Uterus (tissue), 2 donors: ENCODE measurements at regions not wholly inside any gene's neighbourhood (a gene's known extent, or its start where the extent isn't known, plus 50 kb on each side); places are given as distances from the start of the nearest gene placed in this dataset.

Source experiments
- POLR2A ChIP-seq, 2 donors: fragments of 450-650 bp; IDR thresholded peaks; one replicate each; pipeline ENCODE4 v1.6.1; 2016; ENCODE audit warnings: antibody characterized with exemption in 2 of 2, mild to moderate bottlenecking in 1 of 2, moderate library complexity in 1 of 2
- TF ChIP-seq, protein P1 (sequence below), 4 experiments: fragments of 200-600 bp in 2 of 4; fragments of 450-650 bp in 2 of 4; sonication (generic) in 2 of 4; IDR thresholded peaks; one replicate each; pipeline ENCODE4 v1.5.1; 2016 to 2019; ENCODE audit warnings: antibody characterized with exemption in 4 of 4, mild to moderate bottlenecking in 2 of 4, moderate library complexity in 1 of 4

DNA sequence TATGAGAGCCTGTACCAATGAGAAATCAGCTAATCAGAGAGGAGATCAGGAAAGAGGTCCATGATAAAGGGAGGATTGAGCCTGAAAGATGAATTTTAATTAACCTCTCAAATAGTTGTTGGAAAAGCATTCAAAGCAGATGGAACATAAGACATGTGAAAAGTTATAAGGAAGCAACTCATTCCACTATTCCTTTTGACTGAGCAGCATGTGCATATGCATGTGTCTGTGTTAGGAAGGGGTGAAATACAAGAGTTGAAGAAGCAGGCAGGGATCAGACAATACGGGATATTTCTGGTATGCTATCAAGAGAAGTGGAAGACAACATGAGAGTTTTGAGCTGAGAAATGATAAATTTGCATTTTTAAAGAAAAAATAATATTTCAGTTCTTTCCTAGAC is 624.8 kb upstream of the PTCHD4 start:
- TF ChIP-seq, protein P1, sequence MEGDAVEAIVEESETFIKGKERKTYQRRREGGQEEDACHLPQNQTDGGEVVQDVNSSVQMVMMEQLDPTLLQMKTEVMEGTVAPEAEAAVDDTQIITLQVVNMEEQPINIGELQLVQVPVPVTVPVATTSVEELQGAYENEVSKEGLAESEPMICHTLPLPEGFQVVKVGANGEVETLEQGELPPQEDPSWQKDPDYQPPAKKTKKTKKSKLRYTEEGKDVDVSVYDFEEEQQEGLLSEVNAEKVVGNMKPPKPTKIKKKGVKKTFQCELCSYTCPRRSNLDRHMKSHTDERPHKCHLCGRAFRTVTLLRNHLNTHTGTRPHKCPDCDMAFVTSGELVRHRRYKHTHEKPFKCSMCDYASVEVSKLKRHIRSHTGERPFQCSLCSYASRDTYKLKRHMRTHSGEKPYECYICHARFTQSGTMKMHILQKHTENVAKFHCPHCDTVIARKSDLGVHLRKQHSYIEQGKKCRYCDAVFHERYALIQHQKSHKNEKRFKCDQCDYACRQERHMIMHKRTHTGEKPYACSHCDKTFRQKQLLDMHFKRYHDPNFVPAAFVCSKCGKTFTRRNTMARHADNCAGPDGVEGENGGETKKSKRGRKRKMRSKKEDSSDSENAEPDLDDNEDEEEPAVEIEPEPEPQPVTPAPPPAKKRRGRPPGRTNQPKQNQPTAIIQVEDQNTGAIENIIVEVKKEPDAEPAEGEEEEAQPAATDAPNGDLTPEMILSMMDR (IDR thresholded peaks at IDR 0.05): no peak
- no peak for TF ChIP-seq POLR2A (IDR thresholded peaks at IDR 0.05)
